ENCODE measurements at regions not wholly inside any gene's neighbourhood (a gene's known extent, or its start where the extent isn't known, plus 50 kb on each side); places are given as distances from the start of the nearest gene placed in this dataset.

DNA sequence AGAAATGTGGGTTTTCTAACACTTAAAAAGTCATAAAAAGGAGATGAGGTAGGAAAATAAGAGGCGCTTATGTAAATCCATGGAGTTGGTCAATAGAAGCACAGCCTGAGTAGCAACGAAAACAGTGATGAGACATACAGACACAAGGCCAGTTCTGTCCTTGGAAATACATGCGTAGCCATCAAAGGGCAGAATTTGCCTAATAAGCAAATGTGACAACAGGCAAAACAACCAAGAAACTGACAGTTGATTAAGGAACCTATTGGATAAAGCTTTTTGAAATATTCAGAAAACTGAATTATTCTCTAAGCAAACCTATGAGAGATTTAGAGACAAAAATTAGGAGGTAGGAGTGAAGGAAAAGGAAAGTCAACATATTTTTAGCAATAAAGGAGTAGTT lies 586.3 kb downstream of the PLCL1 start:
- no peak for DNase-seq (ENCODE audit: low spot score in 2 of 2)
- H3K4me1 Mint-ChIP-seq, result no peaks in the 10 kb centered on the region
- no peak overlapping the region for H3K4me3 Mint-ChIP-seq
- peaks cover 1% of the 10 kb centered on the region for H3K9me3 Mint-ChIP-seq
- no peak overlapping the region for H3K27ac Mint-ChIP-seq
- no peak for ATAC-seq (ENCODE audit: low read depth)
- H3K36me3 Mint-ChIP-seq, result no peaks in the 10 kb centered on the region
- H3K27me3 Mint-ChIP-seq, result peaks cover 4% of the 10 kb centered on the region

DNA sequence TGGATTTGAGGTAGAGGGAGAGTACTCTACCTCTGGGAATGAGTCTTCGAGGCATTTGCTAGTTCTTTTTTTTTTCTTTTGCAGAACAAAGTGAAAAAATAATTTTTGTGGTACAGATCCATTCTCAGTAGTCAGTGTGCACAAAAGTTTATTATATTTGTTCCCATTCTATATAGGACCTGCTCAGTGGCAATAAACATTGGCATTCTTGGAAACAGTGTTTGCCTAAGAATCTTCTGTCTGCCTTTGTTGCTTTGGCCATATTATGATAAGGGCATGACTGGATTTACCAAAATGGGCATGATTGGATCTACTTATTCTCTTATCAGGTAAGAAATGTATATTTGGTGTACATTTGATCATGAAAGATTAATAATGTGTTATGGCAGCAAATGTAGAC lies 583.3 kb downstream of the PLCL1 start:
- DNase-seq (ENCODE audit: low spot score in 2 of 2) (no peak), ATAC-seq (ENCODE audit: low read depth) (no peak)
- H3K27me3 Mint-ChIP-seq, result peaks cover 4% of the 10 kb centered on the region
- H3K27ac Mint-ChIP-seq, result no peak overlapping the region
- no peaks in the 10 kb centered on the region for H3K36me3 Mint-ChIP-seq
- no peak overlapping the region for H3K4me3 Mint-ChIP-seq
- peaks cover 1% of the 10 kb centered on the region for H3K9me3 Mint-ChIP-seq
- H3K4me1 Mint-ChIP-seq, result no peaks in the 10 kb centered on the region

DNA sequence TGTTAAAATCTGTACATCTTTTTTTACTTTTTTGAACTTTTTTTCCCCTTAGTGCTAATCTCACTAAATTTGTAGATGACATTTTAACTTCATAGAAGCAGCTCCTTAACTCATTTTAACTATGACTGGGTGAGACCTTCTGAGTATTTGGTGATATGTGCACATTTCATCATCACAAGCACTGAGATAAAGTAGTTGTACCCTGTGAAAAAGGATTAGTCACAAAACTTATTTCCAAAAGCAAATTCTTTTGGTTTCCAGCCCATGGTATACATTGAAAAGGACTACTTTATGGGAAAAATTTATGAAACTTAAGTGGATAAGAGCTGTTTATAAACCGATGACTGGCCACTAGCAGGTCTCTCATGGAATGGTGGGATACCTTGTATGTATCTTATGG lies 581.5 kb downstream of the PLCL1 start:
- ATAC-seq (ENCODE audit: low read depth) (no peak), DNase-seq (ENCODE audit: low spot score in 2 of 2) (no peak)
- Mint-ChIP-seq H3K36me3 (no peaks in the 10 kb centered on the region), H3K9me3 (no peaks in the 10 kb centered on the region), H3K27ac (no peak overlapping the region), H3K4me1 (no peaks in the 10 kb centered on the region), H3K27me3 (peaks cover 3% of the 10 kb centered on the region), H3K4me3 (no peak overlapping the region)

GRCh38 chr2:198385326-198385725 lies 580.9 kb downstream of the PLCL1 start:
- DNase-seq (ENCODE audit: low spot score in 2 of 2) (no peak), ATAC-seq (ENCODE audit: low read depth) (no peak)
- Mint-ChIP-seq H3K4me3 (no peak overlapping the region), H3K4me1 (no peaks in the 10 kb centered on the region), H3K9me3 (no peaks in the 10 kb centered on the region), H3K27ac (no peak overlapping the region), H3K36me3 (no peaks in the 10 kb centered on the region), H3K27me3 (peaks cover 3% of the 10 kb centered on the region)

DNA sequence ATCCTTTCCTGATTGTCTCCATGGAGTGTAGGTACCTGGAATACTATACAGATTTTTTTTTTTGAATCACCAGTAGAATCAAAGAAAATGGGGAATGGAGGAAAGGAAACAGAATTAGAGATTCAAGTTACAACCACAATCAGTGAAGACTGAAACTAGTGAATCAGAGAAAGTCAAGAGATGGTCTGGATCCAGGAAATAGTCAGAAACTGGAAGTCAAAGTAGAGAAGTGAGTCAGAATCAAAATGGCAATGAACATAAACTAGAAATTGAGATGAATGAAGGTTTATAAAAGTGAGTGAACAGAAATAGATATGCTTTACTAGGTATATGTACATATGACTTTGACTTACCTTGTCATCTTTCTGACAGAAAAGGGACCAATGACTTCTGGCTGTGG lies 579.0 kb downstream of the PLCL1 start:
- no peaks in the 10 kb centered on the region for H3K36me3 Mint-ChIP-seq
- DNase-seq (ENCODE audit: low spot score in 2 of 2) (no peak), ATAC-seq (ENCODE audit: low read depth) (no peak)
- H3K27ac Mint-ChIP-seq, result no peak overlapping the region
- H3K27me3 Mint-ChIP-seq, result peaks cover 1% of the 10 kb centered on the region
- no peaks in the 10 kb centered on the region for H3K9me3 Mint-ChIP-seq
- H3K4me3 Mint-ChIP-seq, result no peak overlapping the region
- no peaks in the 10 kb centered on the region for H3K4me1 Mint-ChIP-seq

GRCh38 chr2:198382811-198383210 lies 578.4 kb downstream of the PLCL1 start:
- H3K4me1 Mint-ChIP-seq, result no peaks in the 10 kb centered on the region
- peaks cover 1% of the 10 kb centered on the region for H3K27me3 Mint-ChIP-seq
- no peak overlapping the region for H3K4me3 Mint-ChIP-seq
- no peak for ATAC-seq (ENCODE audit: low read depth)
- H3K9me3 Mint-ChIP-seq, result no peaks in the 10 kb centered on the region
- no peaks in the 10 kb centered on the region for H3K36me3 Mint-ChIP-seq
- no peak overlapping the region for H3K27ac Mint-ChIP-seq
- DNase-seq (ENCODE audit: low spot score in 2 of 2), result no peak

DNA sequence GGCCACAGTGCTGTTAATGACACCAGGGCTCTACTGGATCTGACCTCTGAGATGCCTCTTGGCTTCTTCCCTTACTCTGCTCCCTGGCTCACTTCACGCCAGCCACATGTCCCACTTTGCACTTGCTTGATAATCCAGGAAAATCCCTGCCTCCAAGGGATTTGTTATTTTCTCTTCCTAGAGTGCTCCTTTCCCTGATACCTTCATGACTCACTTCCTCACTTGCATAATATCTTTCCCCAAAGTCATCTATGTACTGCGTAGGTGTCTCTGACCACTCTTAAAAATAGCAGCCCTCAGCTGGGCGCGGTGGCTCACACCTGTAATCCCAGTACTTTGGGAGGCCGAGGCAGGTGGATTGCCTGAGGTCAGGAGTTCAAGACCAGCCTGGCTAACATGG lies 572.3 kb downstream of the PLCL1 start:
- H3K27ac Mint-ChIP-seq, result no peak overlapping the region
- DNase-seq (ENCODE audit: low spot score in 2 of 2), result no peak
- H3K36me3 Mint-ChIP-seq, result no peaks in the 10 kb centered on the region
- H3K9me3 Mint-ChIP-seq, result no peaks in the 10 kb centered on the region
- peaks cover 7% of the 10 kb centered on the region for H3K27me3 Mint-ChIP-seq
- ATAC-seq (ENCODE audit: low read depth), result no peak
- H3K4me1 Mint-ChIP-seq, result peaks cover 4% of the 10 kb centered on the region
- H3K4me3 Mint-ChIP-seq, result no peak overlapping the region

GRCh38 chr2:198375083-198375410 lies 570.7 kb downstream of the PLCL1 start:
- DNase-seq (ENCODE audit: low spot score in 2 of 2), result no peak
- peaks cover 7% of the 10 kb centered on the region for H3K27me3 Mint-ChIP-seq
- peaks cover 4% of the 10 kb centered on the region for H3K4me1 Mint-ChIP-seq
- no peaks in the 10 kb centered on the region for H3K36me3 Mint-ChIP-seq
- ATAC-seq (ENCODE audit: low read depth), result no peak
- H3K4me3 Mint-ChIP-seq, result no peak overlapping the region
- H3K27ac Mint-ChIP-seq, result no peak overlapping the region
- no peaks in the 10 kb centered on the region for H3K9me3 Mint-ChIP-seq

DNA sequence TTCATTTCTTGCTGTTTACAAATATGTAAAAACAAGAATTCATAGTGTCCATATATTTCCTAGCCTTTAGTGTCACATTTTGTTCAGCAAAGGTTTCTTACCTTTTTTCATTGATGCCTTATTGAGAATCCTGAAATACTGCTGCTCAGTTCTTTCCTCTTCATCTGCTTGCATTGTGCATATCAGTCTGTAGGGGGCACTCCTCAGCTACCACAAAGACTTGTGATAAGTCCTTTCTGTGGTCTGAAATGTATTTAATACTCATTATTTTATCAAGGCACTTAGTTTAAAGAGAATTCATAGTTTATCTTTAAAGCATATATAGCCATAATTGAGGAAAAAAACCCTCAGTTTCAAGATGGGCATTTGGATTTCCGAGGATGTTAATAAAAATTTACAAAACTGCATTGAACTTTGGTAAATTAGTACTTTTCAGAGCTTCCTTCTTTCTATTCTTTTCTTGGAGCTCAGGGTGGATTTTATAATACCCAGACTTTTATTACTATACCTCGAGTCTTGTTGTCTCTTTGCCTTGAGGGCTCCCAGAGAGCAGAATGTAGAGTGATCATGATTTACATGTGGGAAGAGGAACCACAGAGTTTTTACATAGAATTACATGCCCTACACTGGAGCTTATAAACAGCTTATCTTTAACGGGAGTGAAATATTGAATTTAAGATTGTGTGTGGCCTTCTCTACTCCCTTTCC lies 570.1 kb downstream of the PLCL1 start:
- Mint-ChIP-seq H3K27me3 (peaks cover 7% of the 10 kb centered on the region), H3K36me3 (no peaks in the 10 kb centered on the region), H3K27ac (no peak overlapping the region), H3K4me3 (no peak overlapping the region), H3K9me3 (no peaks in the 10 kb centered on the region), H3K4me1 (peaks cover 4% of the 10 kb centered on the region)
- ATAC-seq (ENCODE audit: low read depth) (no peak), DNase-seq (ENCODE audit: low spot score in 2 of 2) (no peak)

DNA sequence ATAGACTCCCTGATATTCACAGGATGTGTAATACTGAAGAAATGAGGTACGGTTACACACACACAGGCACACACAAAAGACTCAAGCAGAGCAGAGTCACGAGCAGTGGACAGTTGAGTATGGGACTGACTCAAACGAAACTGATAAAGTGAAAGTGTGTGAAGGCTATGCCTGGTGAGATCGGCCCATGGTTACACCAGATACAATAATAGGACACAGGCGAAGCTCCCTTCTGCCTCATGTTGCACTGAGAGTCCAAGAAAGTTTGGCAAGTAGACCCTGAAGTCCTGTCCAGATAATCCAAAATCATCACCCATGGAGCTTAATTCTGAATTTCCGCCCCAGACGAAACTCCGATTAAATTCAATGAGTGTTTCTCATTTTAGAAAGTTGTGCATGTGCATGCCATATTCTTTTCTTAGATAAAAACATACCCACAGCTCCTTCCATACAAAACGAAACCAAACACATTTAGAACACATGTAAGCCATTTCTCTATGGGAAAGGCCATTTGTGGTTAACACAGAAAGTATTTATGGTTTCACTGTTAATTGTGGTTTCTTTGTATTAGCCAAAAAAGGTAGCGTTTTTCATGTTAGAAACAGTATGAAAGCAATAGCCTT lies 567.6 kb downstream of the PLCL1 start:
- H3K9me3 Mint-ChIP-seq, result no peaks in the 10 kb centered on the region
- no peak overlapping the region for H3K27ac Mint-ChIP-seq
- ATAC-seq (ENCODE audit: low read depth) (no peak), DNase-seq (ENCODE audit: low spot score in 2 of 2) (no peak)
- no peaks in the 10 kb centered on the region for H3K36me3 Mint-ChIP-seq
- H3K4me3 Mint-ChIP-seq, result peak overlapping the region; percentile 49
- peaks cover 5% of the 10 kb centered on the region for H3K27me3 Mint-ChIP-seq
- peaks cover 4% of the 10 kb centered on the region for H3K4me1 Mint-ChIP-seq

DNA sequence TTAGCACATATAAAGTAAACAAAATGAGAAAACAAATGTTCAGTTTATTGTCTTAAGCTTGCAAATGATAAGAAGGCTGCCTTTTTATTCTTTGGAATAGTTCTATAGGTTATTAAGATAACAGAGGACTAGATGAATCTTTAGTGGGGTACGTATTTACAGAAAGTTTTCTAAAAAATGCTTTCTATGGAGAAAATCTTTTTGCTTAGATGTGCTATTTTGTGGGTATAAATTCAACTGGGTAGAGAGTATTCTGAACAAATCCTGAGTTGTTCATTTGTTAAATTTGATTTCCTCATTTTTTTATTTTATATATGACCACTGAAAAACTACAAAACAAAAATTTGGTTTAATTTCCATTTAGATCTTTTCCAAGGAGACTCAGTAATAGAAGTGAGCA lies 566.9 kb downstream of the PLCL1 start:
- DNase-seq (ENCODE audit: low spot score in 2 of 2) (no peak), ATAC-seq (ENCODE audit: low read depth) (no peak)
- H3K4me3 Mint-ChIP-seq, result no peak overlapping the region
- H3K9me3 Mint-ChIP-seq, result no peaks in the 10 kb centered on the region
- peaks cover 4% of the 10 kb centered on the region for H3K4me1 Mint-ChIP-seq
- no peaks in the 10 kb centered on the region for H3K36me3 Mint-ChIP-seq
- H3K27me3 Mint-ChIP-seq, result peaks cover 1% of the 10 kb centered on the region
- H3K27ac Mint-ChIP-seq, result no peak overlapping the region

DNA sequence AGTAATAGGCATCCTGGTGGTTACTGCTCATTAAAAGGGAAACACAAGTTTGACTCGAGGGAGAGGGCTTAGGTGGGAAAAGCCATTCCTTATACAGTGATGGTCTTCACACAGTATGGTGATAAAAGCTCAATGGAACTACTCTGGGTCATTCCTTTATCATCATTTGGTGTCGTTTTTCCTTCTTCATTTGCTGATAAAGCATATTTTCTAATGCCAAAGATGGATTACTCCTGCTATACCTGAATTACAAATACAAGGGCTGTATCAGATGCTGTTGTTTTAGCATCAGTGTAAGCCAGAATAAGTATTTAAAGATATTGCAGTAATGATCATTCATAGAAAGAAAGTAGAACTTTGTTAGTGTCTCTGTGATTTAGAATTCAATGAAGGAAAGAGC lies 563.7 kb downstream of the PLCL1 start:
- no peaks in the 10 kb centered on the region for H3K9me3 Mint-ChIP-seq
- no peak for ATAC-seq (ENCODE audit: low read depth)
- peaks cover 4% of the 10 kb centered on the region for H3K4me1 Mint-ChIP-seq
- H3K36me3 Mint-ChIP-seq, result no peaks in the 10 kb centered on the region
- H3K4me3 Mint-ChIP-seq, result no peak overlapping the region
- peaks cover 3% of the 10 kb centered on the region for H3K27me3 Mint-ChIP-seq
- no peak overlapping the region for H3K27ac Mint-ChIP-seq
- DNase-seq (ENCODE audit: low spot score in 2 of 2), result no peak

GRCh38 chr2:198362740-198363139 lies 558.3 kb downstream of the PLCL1 start:
- Mint-ChIP-seq H3K4me3 (no peak overlapping the region), H3K9me3 (no peaks in the 10 kb centered on the region), H3K27me3 (peaks cover 3% of the 10 kb centered on the region), H3K4me1 (no peaks in the 10 kb centered on the region), H3K27ac (no peak overlapping the region), H3K36me3 (no peaks in the 10 kb centered on the region)
- ATAC-seq (ENCODE audit: low read depth) (no peak), DNase-seq (ENCODE audit: low spot score in 2 of 2) (no peak)

DNA sequence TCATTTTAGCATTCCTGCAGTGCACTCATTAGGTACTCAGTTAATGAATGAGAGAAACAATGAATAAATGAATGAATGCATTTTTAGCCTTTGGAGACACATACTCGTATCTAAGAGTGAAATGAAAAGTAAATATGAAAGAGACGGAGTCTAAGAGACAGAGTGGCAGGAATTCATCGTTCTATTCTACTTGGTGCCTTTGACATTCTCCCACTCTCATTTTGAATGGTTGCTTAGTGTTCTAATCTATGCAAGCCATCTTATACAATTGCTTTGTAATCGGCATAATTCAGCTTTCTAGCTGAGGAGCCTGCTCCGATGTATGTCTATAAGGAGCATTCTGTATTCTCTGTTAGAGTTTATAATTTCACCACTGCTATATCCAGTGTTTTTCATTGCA lies 554.9 kb downstream of the PLCL1 start:
- no peaks in the 10 kb centered on the region for H3K36me3 Mint-ChIP-seq
- DNase-seq (ENCODE audit: low spot score in 2 of 2), result no peak
- ATAC-seq (ENCODE audit: low read depth), result no peak
- H3K4me1 Mint-ChIP-seq, result no peaks in the 10 kb centered on the region
- H3K27ac Mint-ChIP-seq, result no peak overlapping the region
- H3K4me3 Mint-ChIP-seq, result no peak overlapping the region
- H3K9me3 Mint-ChIP-seq, result no peaks in the 10 kb centered on the region
- H3K27me3 Mint-ChIP-seq, result peaks cover 5% of the 10 kb centered on the region

DNA sequence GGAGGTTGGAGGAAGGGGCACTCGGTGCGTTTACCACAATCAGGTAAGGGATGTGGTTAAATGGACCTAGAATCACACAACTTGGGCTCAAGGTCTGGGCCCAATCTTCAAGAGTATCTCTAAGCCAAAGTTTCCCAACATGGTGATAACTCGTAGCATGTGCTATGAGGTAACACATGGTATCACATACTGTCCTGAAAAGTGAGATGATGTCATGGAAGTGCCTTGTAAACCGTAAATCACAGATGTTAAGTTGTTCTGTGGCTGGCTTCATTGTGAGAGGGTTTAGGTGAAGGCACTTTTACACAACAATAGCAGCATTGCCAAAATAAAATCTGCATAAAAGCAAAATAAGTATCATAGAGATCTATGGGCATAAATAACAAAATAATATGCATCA lies 551.8 kb downstream of the PLCL1 start:
- H3K27ac Mint-ChIP-seq, result no peak overlapping the region
- H3K27me3 Mint-ChIP-seq, result peaks cover 2% of the 10 kb centered on the region
- H3K36me3 Mint-ChIP-seq, result no peaks in the 10 kb centered on the region
- no peaks in the 10 kb centered on the region for H3K9me3 Mint-ChIP-seq
- no peak for DNase-seq (ENCODE audit: low spot score in 2 of 2)
- H3K4me1 Mint-ChIP-seq, result no peaks in the 10 kb centered on the region
- no peak for ATAC-seq (ENCODE audit: low read depth)
- H3K4me3 Mint-ChIP-seq, result no peak overlapping the region

Measured in memory B cell (primary cell).